GM23338 (cell line): ENCODE measurements at regions not wholly inside any gene's neighbourhood (a gene's known extent, or its start where the extent isn't known, plus 50 kb on each side); places are given as distances from the start of the nearest gene placed in this dataset.

Experiments used
- ATAC-seq: fragments of 200-7000 bp; cut with Tn5 transposase; 3 replicates; pipeline ENCODE4 v1.9.1; 2020
- DNase-seq: peaks from one replicate; pipeline ENCODE4 v3.0.0-alpha.2; 2015; ENCODE audit warnings: low spot score
- H2AFZ ChIP-seq: fragments of 200-600 bp; sonication (generic); 2 replicates; pipeline ENCODE4 v1.8.0; 2016; ENCODE audit warnings: antibody characterized with exemption, mild to moderate bottlenecking, moderate library complexity
- H3F3A ChIP-seq: fragments of 200-600 bp; sonication (generic); replicated peaks from 2 replicates; pipeline ENCODE4 v1.8.0; 2017; ENCODE audit warnings: antibody characterized with exemption, mixed run types, low read depth
- H3K27ac ChIP-seq: fragments of 200-600 bp; sonication (generic); 2 replicates; pipeline ENCODE4 v1.6.1; 2016; ENCODE audit warnings: low read depth
- H3K27me3 ChIP-seq: fragments of 200-600 bp; sonication (generic); 2 replicates; pipeline ENCODE4 v1.8.0; 2016; ENCODE audit warnings: mild to moderate bottlenecking, mixed run types, moderate library complexity; ENCODE audit not compliant: insufficient read depth
- H3K36me3 ChIP-seq: fragments of 200-600 bp; sonication (generic); 2 replicates; pipeline ENCODE4 v1.8.0; 2016; ENCODE audit warnings: mild to moderate bottlenecking; ENCODE audit not compliant: insufficient read depth
- H3K4me1 ChIP-seq: fragments of 200-600 bp; sonication (generic); 2 replicates; pipeline ENCODE4 v1.8.0; 2016; ENCODE audit warnings: mild to moderate bottlenecking, moderate library complexity; ENCODE audit not compliant: insufficient read depth
- H3K4me2 ChIP-seq: fragments of 200-600 bp; sonication (generic); 2 replicates; pipeline ENCODE4 v1.7.1; 2017; ENCODE audit warnings: mixed run types
- H3K4me3 ChIP-seq: fragments of 200-600 bp; sonication (generic); 2 replicates; pipeline ENCODE4 v1.6.1; 2016; ENCODE audit warnings: mixed run types
- H3K79me2 ChIP-seq: fragments of 200-600 bp; sonication (generic); replicated peaks from 2 replicates; pipeline ENCODE4 v1.8.0; 2017; ENCODE audit warnings: mild to moderate bottlenecking; ENCODE audit not compliant: insufficient read depth
- H3K9me2 ChIP-seq: fragments of 200-600 bp; sonication (generic); 2 replicates; pipeline ENCODE4 v1.8.0; 2017; ENCODE audit not compliant: insufficient read depth
- H4K20me1 ChIP-seq: fragments of 200-600 bp; sonication (generic); replicated peaks from 2 replicates; pipeline ENCODE4 v1.8.0; 2017; ENCODE audit warnings: mild to moderate bottlenecking; ENCODE audit not compliant: insufficient read depth
- H3K27ac Mint-ChIP-seq: 2 replicates; pipeline ENCODE4 v1.8.0; 2020; ENCODE audit warnings: inconsistent platforms, mild to moderate bottlenecking, moderate library complexity, mixed read lengths
- H3K27me3 Mint-ChIP-seq: 3 replicates; pipeline ENCODE4 v1.8.0; 2022; ENCODE audit warnings: low read depth, mild to moderate bottlenecking, moderate library complexity, mixed read lengths, inconsistent platforms; ENCODE audit not compliant: insufficient read depth, poor library complexity
- H3K36me3 Mint-ChIP-seq: 3 replicates; pipeline ENCODE4 v1.8.0; 2021; ENCODE audit warnings: low read depth, mild to moderate bottlenecking, inconsistent platforms, moderate library complexity, mixed read lengths
- H3K4me1 Mint-ChIP-seq: 3 replicates; pipeline ENCODE4 v1.8.0; 2020; ENCODE audit warnings: mild to moderate bottlenecking, inconsistent platforms, mixed read lengths
- H3K4me3 Mint-ChIP-seq: 3 replicates; pipeline ENCODE4 v1.8.0; 2021; ENCODE audit warnings: moderate library complexity, mild to moderate bottlenecking, inconsistent platforms, mixed read lengths
- H3K9me3 Mint-ChIP-seq: 3 replicates; pipeline ENCODE4 v1.8.0; 2020; ENCODE audit warnings: moderate library complexity, mild to moderate bottlenecking, inconsistent platforms, mixed read lengths
- CREB1 ChIP-seq: fragments of 250-450 bp; sonication (Bioruptor Pico); IDR thresholded peaks from 2 replicates; pipeline ENCODE4 v1.5.0; 2020; ENCODE audit warnings: low read depth, mild to moderate bottlenecking, moderate library complexity
- CTCF ChIP-seq, 2 experiments: fragments of 200-600 bp in 1 of 2; sonication (generic) in 1 of 2; conservative IDR thresholded peaks; 2 replicates each; pipeline versions ENCODE4 v1.5.1 to v1.6.1; 2016 to 2017; ENCODE audit warnings: antibody characterized with exemption in 2 of 2, low read depth in 2 of 2, mild to moderate bottlenecking in 2 of 2, moderate library complexity in 1 of 2
- EZH2 ChIP-seq: fragments of 200-600 bp; sonication (generic); IDR thresholded peaks from one replicate; pipeline ENCODE4 v1.8.0; 2017; ENCODE audit warnings: antibody characterized with exemption, mild to moderate bottlenecking, low read depth; ENCODE audit not compliant: unreplicated experiment
- EZH2phosphoT487 ChIP-seq: fragments of 200-600 bp; sonication (generic); IDR thresholded peaks from one replicate; pipeline ENCODE4 v1.8.1; 2018; ENCODE audit warnings: antibody characterized with exemption; ENCODE audit not compliant: unreplicated experiment
- JUNB ChIP-seq: IDR thresholded peaks from one replicate; pipeline ENCODE4 v1.6.1; 2016; ENCODE audit warnings: antibody characterized with exemption; ENCODE audit not compliant: unreplicated experiment
- NANOG ChIP-seq: IDR thresholded peaks from 2 replicates; pipeline ENCODE4 v1.6.1; 2016; ENCODE audit warnings: antibody characterized with exemption, borderline replicate concordance
- POLR2AphosphoS5 ChIP-seq: IDR thresholded peaks from 2 replicates; pipeline ENCODE4 v1.6.1; 2016; ENCODE audit warnings: antibody characterized with exemption, low read depth
- REST ChIP-seq: IDR thresholded peaks from one replicate; pipeline ENCODE4 v1.6.1; 2018; ENCODE audit warnings: antibody characterized with exemption; ENCODE audit not compliant: unreplicated experiment
- STAT1 ChIP-seq: IDR thresholded peaks from one replicate; pipeline ENCODE4 v1.6.1; 2016; ENCODE audit warnings: antibody characterized with exemption; ENCODE audit not compliant: unreplicated experiment
- ZNF114 ChIP-seq: fragments of 250-450 bp; sonication (Bioruptor Pico); IDR thresholded peaks from 2 replicates; pipeline ENCODE4 v1.5.0; 2020; ENCODE audit warnings: mild to moderate bottlenecking, moderate library complexity
- ZNF331 ChIP-seq: fragments of 250-450 bp; sonication (Bioruptor Pico); IDR thresholded peaks from 2 replicates; pipeline ENCODE4 v1.5.0; 2020; ENCODE audit warnings: low read depth, mild to moderate bottlenecking, moderate library complexity
- ZNF462 ChIP-seq: fragments of 250-450 bp; sonication (Bioruptor Pico); IDR thresholded peaks from 2 replicates; pipeline ENCODE4 v1.5.0; 2020; ENCODE audit warnings: mild to moderate bottlenecking, moderate library complexity
- TF ChIP-seq, protein P1 (sequence below): IDR thresholded peaks from 2 replicates; pipeline ENCODE4 v1.6.1; 2016; ENCODE audit warnings: antibody characterized with exemption

- peaks cover 3% of the 10 kb centered on the region; the same call in 2 of the 3 replicates for H3K4me1 Mint-ChIP-seq
- H3K4me2 ChIP-seq: no peak overlapping the region
These were observed 571.7 kb downstream of the LIG4 start for GRCh38 chr13:107643615-107644014.

More at GRCh38 chr13:107643615-107644014, 571.7 kb downstream of the LIG4 start:
- no peak for ATAC-seq
- Histone ChIP-seq H3K4me1 (no peaks in the 10 kb centered on the region), H3K79me2 (no peaks in the 10 kb centered on the region), H3K27me3 (no peaks in the 10 kb centered on the region), H3K27ac (no peak overlapping the region), H3K36me3 (no peaks in the 10 kb centered on the region), H2AFZ (no peak overlapping the region), H3K9me2 (no peaks in the 10 kb centered on the region), H4K20me1 (no peaks in the 10 kb centered on the region), H3F3A (no peaks in the 10 kb centered on the region), H3K4me3 (no peak overlapping the region)
- Mint-ChIP-seq H3K9me3 (no peaks in the 10 kb centered on the region), H3K36me3 (no peaks in the 10 kb centered on the region), H3K4me3 (no peak overlapping the region), H3K27ac (no peak overlapping the region), H3K27me3 (peaks cover 9% of the 10 kb centered on the region)
- no peak for TF ChIP-seq EZH2
- no peak for TF ChIP-seq REST
- TF ChIP-seq POLR2AphosphoS5: no peak
- no peak for TF ChIP-seq STAT1
- TF ChIP-seq ZNF331 (CRISPR knock-in tag): no peak
- TF ChIP-seq, protein P1, sequence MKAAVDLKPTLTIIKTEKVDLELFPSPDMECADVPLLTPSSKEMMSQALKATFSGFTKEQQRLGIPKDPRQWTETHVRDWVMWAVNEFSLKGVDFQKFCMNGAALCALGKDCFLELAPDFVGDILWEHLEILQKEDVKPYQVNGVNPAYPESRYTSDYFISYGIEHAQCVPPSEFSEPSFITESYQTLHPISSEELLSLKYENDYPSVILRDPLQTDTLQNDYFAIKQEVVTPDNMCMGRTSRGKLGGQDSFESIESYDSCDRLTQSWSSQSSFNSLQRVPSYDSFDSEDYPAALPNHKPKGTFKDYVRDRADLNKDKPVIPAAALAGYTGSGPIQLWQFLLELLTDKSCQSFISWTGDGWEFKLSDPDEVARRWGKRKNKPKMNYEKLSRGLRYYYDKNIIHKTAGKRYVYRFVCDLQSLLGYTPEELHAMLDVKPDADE: no peak
- no peak for TF ChIP-seq CTCF (conservative IDR thresholded peaks at IDR 0.05; ENCODE audit: low read depth in 2 of 2)
- no peak for TF ChIP-seq JUNB
- no peak for TF ChIP-seq CREB1 (CRISPR knock-in tag)
- TF ChIP-seq NANOG: no peak
- no peak for TF ChIP-seq EZH2phosphoT487
- TF ChIP-seq ZNF462: no peak
- TF ChIP-seq ZNF114: no peak
- DNase-seq: no peak
